Naive B cell (primary cell): ENCODE measurements at regions not wholly inside any gene's neighbourhood (a gene's known extent, or its start where the extent isn't known, plus 50 kb on each side); places are given as distances from the start of the nearest gene placed in this dataset.
A peak's percentile ranks its signal among the peaks of the same experiment; 100 is the strongest.

Experiments
- ATAC-seq, 2 donors: fragments of 150-1000 bp; cut with Tn5 transposase; 2 replicates each; pipeline ENCODE4 v1.10.0; 2021; ENCODE audit warnings: low read depth in 2 of 2, mild to moderate bottlenecking in 2 of 2, moderate library complexity in 2 of 2
- DNase-seq: peaks from one replicate; pipeline ENCODE4 v3.0.0; 2022
- H3K27ac Mint-ChIP-seq, 6 donors: one replicate each; pipeline ENCODE4 v1.8.0; 2020 to 2022; ENCODE audit warnings: mild to moderate bottlenecking in 6 of 6, mixed read lengths in 6 of 6, moderate library complexity in 5 of 6, inconsistent platforms in 2 of 6
- H3K27me3 Mint-ChIP-seq, 3 donors: one replicate each; pipeline ENCODE4 v1.8.0; 2021 to 2022; ENCODE audit warnings: mixed read lengths in 3 of 3, mild to moderate bottlenecking in 1 of 3
- H3K36me3 Mint-ChIP-seq, 2 donors: one replicate each; pipeline ENCODE4 v1.8.0; 2020 to 2022; ENCODE audit warnings: mixed read lengths in 2 of 2, inconsistent platforms in 1 of 2, mild to moderate bottlenecking in 1 of 2
- H3K4me1 Mint-ChIP-seq, 3 donors: one replicate each; pipeline ENCODE4 v1.8.0; 2020 to 2022; ENCODE audit warnings: mixed read lengths in 3 of 3, inconsistent platforms in 1 of 3, mild to moderate bottlenecking in 1 of 3, moderate library complexity in 1 of 3
- H3K4me3 Mint-ChIP-seq, 8 donors: one replicate each; pipeline ENCODE4 v1.8.0; 2020 to 2022; ENCODE audit warnings: mild to moderate bottlenecking in 8 of 8, mixed read lengths in 8 of 8, moderate library complexity in 8 of 8, inconsistent platforms in 2 of 8
- H3K9me3 Mint-ChIP-seq, 7 donors: one replicate each; pipeline ENCODE4 v1.8.0; 2020 to 2022; ENCODE audit warnings: mixed read lengths in 7 of 7, mild to moderate bottlenecking in 5 of 7, inconsistent platforms in 2 of 7, moderate library complexity in 1 of 7

GRCh38 chr21:28548291-28548690, 444.4 kb downstream of the LTN1 start:
- Mint-ChIP-seq H3K36me3 (no peaks in the 10 kb centered on the region), H3K27me3 (peaks cover 0 to 5% (median 0%) of the 10 kb centered on the region in 3 donors), H3K4me3 (no peak overlapping the region), H3K4me1 (no peaks in the 10 kb centered on the region), H3K27ac (no peak overlapping the region), H3K9me3 (peaks cover 0 to 5% (median 0%) of the 10 kb centered on the region in 7 donors)
- DNase-seq, result no peak
- ATAC-seq, result no peak

- H3K27me3 Mint-ChIP-seq, result peaks cover 0 to 7% (median 0%) of the 10 kb centered on the region in 3 donors
- H3K36me3 Mint-ChIP-seq, result no peaks in the 10 kb centered on the region
- no peaks in the 10 kb centered on the region for H3K4me1 Mint-ChIP-seq
- H3K4me3 Mint-ChIP-seq, result no peak overlapping the region
- no peak overlapping the region for H3K27ac Mint-ChIP-seq
- ATAC-seq (no peak), DNase-seq (no peak)
- H3K9me3 Mint-ChIP-seq, result peaks cover 0 to 5% (median 0%) of the 10 kb centered on the region in 7 donors
These were observed 444.9 kb downstream of the LTN1 start for GRCh38 chr21:28547766-28548165.

GRCh38 chr21:28543975-28544374, 448.7 kb downstream of the LTN1 start:
- Mint-ChIP-seq H3K4me3 (no peak overlapping the region), H3K4me1 (no peaks in the 10 kb centered on the region), H3K36me3 (no peaks in the 10 kb centered on the region), H3K27me3 (peaks cover 0 to 9% (median 9%) of the 10 kb centered on the region in 3 donors), H3K27ac (no peak overlapping the region), H3K9me3 (peaks cover 0 to 5% (median 0%) of the 10 kb centered on the region in 7 donors)
- ATAC-seq (no peak), DNase-seq (no peak)

- Mint-ChIP-seq H3K4me1 (no peaks in the 10 kb centered on the region), H3K4me3 (no peak overlapping the region), H3K36me3 (no peaks in the 10 kb centered on the region), H3K9me3 (peaks cover 0 to 5% (median 0%) of the 10 kb centered on the region in 7 donors), H3K27me3 (peaks cover 0 to 13% (median 9%) of the 10 kb centered on the region in 3 donors), H3K27ac (no peak overlapping the region)
- ATAC-seq, result no peak
- DNase-seq, result no peak
These were observed 451.1 kb downstream of the LTN1 start for GRCh38 chr21:28541371-28542112.

GRCh38 chr21:28540514-28540913, 452.2 kb downstream of the LTN1 start:
- ATAC-seq, result no peak
- Mint-ChIP-seq H3K27me3 (peaks cover 0 to 9% (median 9%) of the 10 kb centered on the region in 3 donors), H3K36me3 (no peaks in the 10 kb centered on the region), H3K4me3 (no peak overlapping the region), H3K4me1 (no peaks in the 10 kb centered on the region), H3K27ac (no peak overlapping the region), H3K9me3 (peaks cover 0 to 3% (median 0%) of the 10 kb centered on the region in 7 donors)
- DNase-seq, result no peak

DNA sequence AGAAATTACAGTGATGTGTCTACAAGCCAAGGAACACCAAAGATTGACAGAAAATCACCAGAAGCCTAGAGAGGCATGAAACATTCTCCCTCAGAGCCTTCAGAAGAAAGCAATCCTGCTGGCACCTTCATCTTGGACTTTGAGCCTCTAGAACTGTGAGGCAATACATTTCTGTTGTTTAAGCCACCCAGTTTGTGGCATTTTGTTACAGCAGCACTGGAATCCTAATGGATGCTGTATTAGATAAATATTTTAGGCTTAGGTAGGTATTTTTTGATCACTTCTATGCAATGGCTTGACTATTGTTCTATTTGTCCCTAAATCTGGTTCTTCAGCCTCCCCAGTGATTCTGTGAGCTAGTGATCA, 453.1 kb downstream of the LTN1 start:
- ATAC-seq (no peak), DNase-seq (no peak)
- Mint-ChIP-seq H3K4me1 (no peaks in the 10 kb centered on the region), H3K27me3 (peaks cover 8 to 15% (median 9%) of the 10 kb centered on the region in 3 donors), H3K4me3 (no peak overlapping the region), H3K27ac (no peak overlapping the region), H3K9me3 (peaks cover 0 to 3% (median 0%) of the 10 kb centered on the region in 7 donors), H3K36me3 (no peaks in the 10 kb centered on the region)

DNA sequence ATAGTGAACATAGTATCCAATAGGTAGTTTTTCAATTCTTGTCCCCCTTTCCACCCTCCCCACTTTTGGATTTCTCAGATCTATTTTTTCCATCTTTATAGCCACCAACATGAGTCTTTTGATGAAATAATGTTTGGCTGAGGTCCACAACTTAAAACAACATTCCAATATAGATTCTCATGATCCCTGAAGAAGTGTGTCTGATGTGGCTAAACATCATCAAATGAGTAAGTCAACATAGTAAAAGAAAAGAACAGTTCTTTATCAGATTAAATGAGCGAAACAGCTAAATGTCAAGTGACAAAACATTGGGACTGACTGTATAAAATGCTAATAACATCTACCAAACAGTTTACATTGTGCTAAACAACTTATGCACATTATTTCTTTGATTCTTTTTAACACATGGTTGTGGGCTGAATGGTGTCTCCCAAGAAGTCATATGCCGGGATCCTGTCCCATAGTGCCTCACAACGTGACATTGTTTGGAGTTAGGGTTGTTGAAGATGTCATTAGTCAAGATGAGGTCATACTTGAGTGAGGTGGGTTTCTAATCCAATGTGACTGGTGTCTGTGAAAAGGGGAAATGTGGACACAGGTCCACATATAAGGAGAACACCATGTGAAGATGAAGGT, 453.6 kb downstream of the LTN1 start:
- Mint-ChIP-seq H3K27ac (no peak overlapping the region), H3K36me3 (no peaks in the 10 kb centered on the region), H3K9me3 (peaks cover 0 to 3% (median 0%) of the 10 kb centered on the region in 7 donors), H3K27me3 (peaks cover 9 to 15% (median 10%) of the 10 kb centered on the region in 3 donors), H3K4me3 (no peak overlapping the region), H3K4me1 (no peaks in the 10 kb centered on the region)
- DNase-seq, result no peak
- no peak for ATAC-seq

- Mint-ChIP-seq H3K9me3 (peaks cover 0 to 3% (median 0%) of the 10 kb centered on the region in 7 donors), H3K27ac (no peak overlapping the region), H3K4me3 (no peak overlapping the region), H3K4me1 (no peaks in the 10 kb centered on the region), H3K27me3 (peaks cover 9 to 20% (median 11%) of the 10 kb centered on the region in 3 donors), H3K36me3 (no peaks in the 10 kb centered on the region)
- ATAC-seq (no peak), DNase-seq (no peak)
These were observed 455.2 kb downstream of the LTN1 start for GRCh38 chr21:28537371-28538079.

DNA sequence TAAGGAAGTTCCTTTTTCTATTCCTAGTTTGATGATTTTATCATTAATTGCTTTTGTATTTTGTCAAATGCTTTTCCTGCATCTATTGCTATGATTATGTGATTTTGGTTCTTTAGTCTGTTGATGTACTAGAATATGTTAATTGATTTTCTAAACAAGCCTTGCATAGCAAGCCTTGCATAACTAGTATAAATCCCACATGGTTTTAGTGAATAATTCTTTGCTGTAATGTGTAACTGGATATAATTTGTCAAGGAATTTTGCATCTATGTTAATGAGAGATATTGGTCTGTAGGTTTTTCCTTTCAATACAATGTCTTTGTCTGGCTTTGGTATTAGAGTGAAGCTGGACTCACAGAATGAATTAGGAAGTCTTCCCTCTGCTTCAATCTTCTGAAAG, 460.2 kb downstream of the LTN1 start:
- Mint-ChIP-seq H3K4me3 (no peak overlapping the region), H3K36me3 (no peaks in the 10 kb centered on the region), H3K27me3 (peaks cover 7 to 26% (median 26%) of the 10 kb centered on the region in 3 donors), H3K4me1 (no peaks in the 10 kb centered on the region), H3K9me3 (peaks cover 0 to 4% (median 0%) of the 10 kb centered on the region in 7 donors), H3K27ac (no peak overlapping the region)
- no peak for ATAC-seq
- DNase-seq, result no peak

DNA sequence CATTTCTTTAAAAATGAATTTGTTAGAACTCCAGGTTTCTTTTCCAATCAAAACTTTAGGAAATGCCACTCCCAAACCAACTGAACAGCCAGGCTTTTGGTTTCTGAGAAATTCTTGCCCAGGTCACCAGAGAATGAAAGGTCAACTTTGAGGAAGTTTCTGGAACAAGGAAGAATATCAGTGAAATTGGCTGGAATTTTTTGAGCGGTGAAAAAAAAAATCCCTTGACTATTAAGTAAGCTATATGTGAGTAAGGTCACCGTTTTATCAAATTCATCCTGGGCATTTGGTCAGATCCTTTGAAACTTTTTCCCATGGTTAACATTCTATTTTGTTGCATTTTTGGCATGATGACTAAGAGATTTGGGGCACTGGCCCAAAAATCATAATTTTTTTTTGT, 469.3 kb downstream of the LTN1 start:
- H3K4me1 Mint-ChIP-seq, result peaks cover 0 to 4% (median 0%) of the 10 kb centered on the region in 3 donors
- peaks cover 5 to 26% (median 7%) of the 10 kb centered on the region in 3 donors for H3K27me3 Mint-ChIP-seq
- peaks cover 0 to 2% (median 0%) of the 10 kb centered on the region in 7 donors for H3K9me3 Mint-ChIP-seq
- H3K27ac Mint-ChIP-seq, result no peak overlapping the region
- H3K4me3 Mint-ChIP-seq, result no peak overlapping the region
- no peak for ATAC-seq
- DNase-seq, result no peak
- no peaks in the 10 kb centered on the region for H3K36me3 Mint-ChIP-seq

GRCh38 chr21:28522014-28522799, 470.5 kb downstream of the LTN1 start:
- ATAC-seq (no peak), DNase-seq (no peak)
- H3K9me3 Mint-ChIP-seq, result no peaks in the 10 kb centered on the region
- no peak overlapping the region for H3K4me3 Mint-ChIP-seq
- peaks cover 0 to 6% (median 1%) of the 10 kb centered on the region in 3 donors for H3K4me1 Mint-ChIP-seq
- peaks cover 3 to 18% (median 5%) of the 10 kb centered on the region in 3 donors for H3K27me3 Mint-ChIP-seq
- no peak overlapping the region for H3K27ac Mint-ChIP-seq
- H3K36me3 Mint-ChIP-seq, result no peaks in the 10 kb centered on the region

GRCh38 chr21:28518630-28519029, 474.0 kb downstream of the LTN1 start:
- no peak overlapping the region for H3K27ac Mint-ChIP-seq
- ATAC-seq (no peak), DNase-seq (no peak)
- H3K36me3 Mint-ChIP-seq, result no peaks in the 10 kb centered on the region
- H3K4me1 Mint-ChIP-seq, result peaks cover 2 to 10% (median 6%) of the 10 kb centered on the region in 3 donors
- H3K9me3 Mint-ChIP-seq, result no peaks in the 10 kb centered on the region
- H3K27me3 Mint-ChIP-seq, result no peaks in the 10 kb centered on the region
- H3K4me3 Mint-ChIP-seq, result peak overlapping the region in 1 of 8 donors; percentile 7

GRCh38 chr21:28516991-28517592, 475.6 kb downstream of the LTN1 start:
- no peaks in the 10 kb centered on the region for H3K36me3 Mint-ChIP-seq
- peaks cover 2 to 8% (median 6%) of the 10 kb centered on the region in 3 donors for H3K4me1 Mint-ChIP-seq
- no peak overlapping the region for H3K27ac Mint-ChIP-seq
- no peak overlapping the region for H3K4me3 Mint-ChIP-seq
- DNase-seq (peak; percentile 42), ATAC-seq (peak; percentile 87 to 95)
- H3K27me3 Mint-ChIP-seq, result no peaks in the 10 kb centered on the region
- no peaks in the 10 kb centered on the region for H3K9me3 Mint-ChIP-seq
